ENCODE measurements at regions not wholly inside any gene's neighbourhood (a gene's known extent, or its start where the extent isn't known, plus 50 kb on each side); places are given as distances from the start of the nearest gene placed in this dataset.

- POLR2A ChIA-PET, result interaction anchor here (1.1 kb wide), 1 partner anchor 11 kb away, joined by 4 read pairs; no protein-coding TSS in a partner anchor
- Histone ChIP-seq H3K9me3 (ENCODE audit: control extremely low read depth in 1 of 5, control insufficient read depth in 4 of 5, insufficient read depth in 2 of 5, low read depth in 1 of 5, low read length in 4 of 5) (no peaks in the 10 kb centered on the region), H3K36me3 (ENCODE audit: control insufficient read depth in 4 of 4, insufficient read depth in 4 of 4, low read length in 3 of 4) (no peaks in the 10 kb centered on the region), H3K4me1 (ENCODE audit: control extremely low read depth in 1 of 4, control insufficient read depth in 4 of 4, insufficient read depth in 4 of 4, low read length in 3 of 4) (no peaks in the 10 kb centered on the region), H3K4me3 (ENCODE audit: control insufficient read depth in 1 of 7, extremely low read depth in 1 of 7, insufficient read depth in 4 of 7, low read depth in 2 of 7, low read length in 6 of 7) (no peak overlapping the region), H3K27ac (ENCODE audit: insufficient read depth in 1 of 2, low read depth in 1 of 2, low read length in 2 of 2, poor library complexity in 1 of 2, severe bottlenecking in 2 of 2) (no peak overlapping the region), H3K27me3 (replicated peaks in 2 of 5; ENCODE audit: control insufficient read depth in 4 of 5, insufficient read depth in 5 of 5, low read length in 4 of 5) (no peaks in the 10 kb centered on the region)
- CTCF ChIA-PET, result no interaction called here
- DNase-seq, result no peak
These were observed 660.4 kb upstream of the GOT2 start for GRCh38 chr16:59394526-59394925.

GRCh38 chr16:59392911-59393310 is 658.8 kb upstream of the GOT2 start:
- H3K9me3 ChIP-seq (ENCODE audit: control extremely low read depth in 1 of 5, control insufficient read depth in 4 of 5, insufficient read depth in 2 of 5, low read depth in 1 of 5, low read length in 4 of 5), result no peaks in the 10 kb centered on the region
- H3K27me3 ChIP-seq (replicated peaks in 2 of 5; ENCODE audit: control insufficient read depth in 4 of 5, insufficient read depth in 5 of 5, low read length in 4 of 5), result no peaks in the 10 kb centered on the region
- WGBS (ENCODE audit: insufficient coverage), result 93% methylated on average over 2 of the region's 2 CpGs
- ChIA-PET POLR2A (no interaction called here), CTCF (interaction anchor here (0.5 to 0.6 kb wide), 2 partner anchors 121 to 204 kb away, joined by 3 read pairs; no protein-coding TSS in a partner anchor)
- no peaks in the 10 kb centered on the region for H3K36me3 ChIP-seq (ENCODE audit: control insufficient read depth in 4 of 4, insufficient read depth in 4 of 4, low read length in 3 of 4)
- no peak overlapping the region for H3K27ac ChIP-seq (ENCODE audit: insufficient read depth in 1 of 2, low read depth in 1 of 2, low read length in 2 of 2, poor library complexity in 1 of 2, severe bottlenecking in 2 of 2)
- no peak overlapping the region for H3K4me3 ChIP-seq (ENCODE audit: control insufficient read depth in 1 of 7, extremely low read depth in 1 of 7, insufficient read depth in 4 of 7, low read depth in 2 of 7, low read length in 6 of 7)
- no peaks in the 10 kb centered on the region for H3K4me1 ChIP-seq (ENCODE audit: control extremely low read depth in 1 of 4, control insufficient read depth in 4 of 4, insufficient read depth in 4 of 4, low read length in 3 of 4)
- no peak for DNase-seq

GRCh38 chr16:59391617-59392364 is 657.7 kb upstream of the GOT2 start:
- 90% methylated on average over 2 of the region's 4 CpGs for WGBS (ENCODE audit: insufficient coverage)
- Histone ChIP-seq H3K4me1 (ENCODE audit: control extremely low read depth in 1 of 4, control insufficient read depth in 4 of 4, insufficient read depth in 4 of 4, low read length in 3 of 4) (no peaks in the 10 kb centered on the region), H3K27me3 (replicated peaks in 2 of 5; ENCODE audit: control insufficient read depth in 4 of 5, insufficient read depth in 5 of 5, low read length in 4 of 5) (no peaks in the 10 kb centered on the region), H3K4me3 (ENCODE audit: control insufficient read depth in 1 of 7, extremely low read depth in 1 of 7, insufficient read depth in 4 of 7, low read depth in 2 of 7, low read length in 6 of 7) (no peak overlapping the region), H3K36me3 (ENCODE audit: control insufficient read depth in 4 of 4, insufficient read depth in 4 of 4, low read length in 3 of 4) (no peaks in the 10 kb centered on the region), H3K27ac (ENCODE audit: insufficient read depth in 1 of 2, low read depth in 1 of 2, low read length in 2 of 2, poor library complexity in 1 of 2, severe bottlenecking in 2 of 2) (no peak overlapping the region), H3K9me3 (ENCODE audit: control extremely low read depth in 1 of 5, control insufficient read depth in 4 of 5, insufficient read depth in 2 of 5, low read depth in 1 of 5, low read length in 4 of 5) (no peaks in the 10 kb centered on the region)
- DNase-seq, result no peak
- CTCF ChIA-PET, result no interaction called here
- POLR2A ChIA-PET, result no interaction called here

- no peak for DNase-seq
- POLR2A ChIA-PET, result no interaction called here
- H3K36me3 ChIP-seq (ENCODE audit: control insufficient read depth in 4 of 4, insufficient read depth in 4 of 4, low read length in 3 of 4), result no peaks in the 10 kb centered on the region
- 100% methylated on average over 1 of the region's 3 CpGs for WGBS (ENCODE audit: insufficient coverage)
- CTCF ChIA-PET, result no interaction called here
- no peak overlapping the region for H3K4me3 ChIP-seq (ENCODE audit: control insufficient read depth in 1 of 7, extremely low read depth in 1 of 7, insufficient read depth in 4 of 7, low read depth in 2 of 7, low read length in 6 of 7)
- no peak overlapping the region for H3K27ac ChIP-seq (ENCODE audit: insufficient read depth in 1 of 2, low read depth in 1 of 2, low read length in 2 of 2, poor library complexity in 1 of 2, severe bottlenecking in 2 of 2)
- no peaks in the 10 kb centered on the region for H3K9me3 ChIP-seq (ENCODE audit: control extremely low read depth in 1 of 5, control insufficient read depth in 4 of 5, insufficient read depth in 2 of 5, low read depth in 1 of 5, low read length in 4 of 5)
- H3K4me1 ChIP-seq (ENCODE audit: control extremely low read depth in 1 of 4, control insufficient read depth in 4 of 4, insufficient read depth in 4 of 4, low read length in 3 of 4), result no peaks in the 10 kb centered on the region
- no peaks in the 10 kb centered on the region for H3K27me3 ChIP-seq (replicated peaks in 2 of 5; ENCODE audit: control insufficient read depth in 4 of 5, insufficient read depth in 5 of 5, low read length in 4 of 5)
These were observed 651.8 kb upstream of the GOT2 start for GRCh38 chr16:59385959-59386358.

GRCh38 chr16:59385491-59385890 is 651.4 kb upstream of the GOT2 start:
- WGBS (ENCODE audit: insufficient coverage), result 89% methylated on average over 3 of the region's 3 CpGs
- no peaks in the 10 kb centered on the region for H3K9me3 ChIP-seq (ENCODE audit: control extremely low read depth in 1 of 5, control insufficient read depth in 4 of 5, insufficient read depth in 2 of 5, low read depth in 1 of 5, low read length in 4 of 5)
- no peak for DNase-seq

GRCh38 chr16:59373632-59374031 is 639.5 kb upstream of the GOT2 start:
- CTCF ChIA-PET, result interaction anchor here (0.6 kb wide), 1 partner anchor 326 kb away, joined by 3 read pairs; no protein-coding TSS in a partner anchor
- H3K9me3 ChIP-seq (ENCODE audit: control extremely low read depth in 1 of 5, control insufficient read depth in 4 of 5, insufficient read depth in 2 of 5, low read depth in 1 of 5, low read length in 4 of 5), result no peaks in the 10 kb centered on the region
- no peaks in the 10 kb centered on the region for H3K4me1 ChIP-seq (ENCODE audit: control extremely low read depth in 1 of 4, control insufficient read depth in 4 of 4, insufficient read depth in 4 of 4, low read length in 3 of 4)
- H3K27me3 ChIP-seq (replicated peaks in 2 of 5; ENCODE audit: control insufficient read depth in 4 of 5, insufficient read depth in 5 of 5, low read length in 4 of 5), result no peaks in the 10 kb centered on the region
- H3K27ac ChIP-seq (ENCODE audit: insufficient read depth in 1 of 2, low read depth in 1 of 2, low read length in 2 of 2, poor library complexity in 1 of 2, severe bottlenecking in 2 of 2), result no peak overlapping the region
- H3K36me3 ChIP-seq (ENCODE audit: control insufficient read depth in 4 of 4, insufficient read depth in 4 of 4, low read length in 3 of 4), result no peaks in the 10 kb centered on the region
- DNase-seq, result no peak
- no peak overlapping the region for H3K4me3 ChIP-seq (ENCODE audit: control insufficient read depth in 1 of 7, extremely low read depth in 1 of 7, insufficient read depth in 4 of 7, low read depth in 2 of 7, low read length in 6 of 7)
- POLR2A ChIA-PET, result no interaction called here

More at GRCh38 chr16:59385491-59385890, 651.4 kb upstream of the GOT2 start:
- H3K27ac ChIP-seq (ENCODE audit: insufficient read depth in 1 of 2, low read depth in 1 of 2, low read length in 2 of 2, poor library complexity in 1 of 2, severe bottlenecking in 2 of 2), result no peak overlapping the region
- ChIA-PET POLR2A (no interaction called here), CTCF (no interaction called here)
- no peaks in the 10 kb centered on the region for H3K4me1 ChIP-seq (ENCODE audit: control extremely low read depth in 1 of 4, control insufficient read depth in 4 of 4, insufficient read depth in 4 of 4, low read length in 3 of 4)
- no peaks in the 10 kb centered on the region for H3K27me3 ChIP-seq (replicated peaks in 2 of 5; ENCODE audit: control insufficient read depth in 4 of 5, insufficient read depth in 5 of 5, low read length in 4 of 5)
- H3K4me3 ChIP-seq (ENCODE audit: control insufficient read depth in 1 of 7, extremely low read depth in 1 of 7, insufficient read depth in 4 of 7, low read depth in 2 of 7, low read length in 6 of 7), result no peak overlapping the region
- H3K36me3 ChIP-seq (ENCODE audit: control insufficient read depth in 4 of 4, insufficient read depth in 4 of 4, low read length in 3 of 4), result no peaks in the 10 kb centered on the region

GRCh38 chr16:59370717-59371116 is 636.6 kb upstream of the GOT2 start:
- WGBS (ENCODE audit: insufficient coverage), result 94% methylated on average over 2 of the region's 4 CpGs

More at GRCh38 chr16:59370717-59371116, 636.6 kb upstream of the GOT2 start:
- Histone ChIP-seq H3K36me3 (ENCODE audit: control insufficient read depth in 4 of 4, insufficient read depth in 4 of 4, low read length in 3 of 4) (no peaks in the 10 kb centered on the region), H3K9me3 (ENCODE audit: control extremely low read depth in 1 of 5, control insufficient read depth in 4 of 5, insufficient read depth in 2 of 5, low read depth in 1 of 5, low read length in 4 of 5) (no peaks in the 10 kb centered on the region), H3K4me3 (ENCODE audit: control insufficient read depth in 1 of 7, extremely low read depth in 1 of 7, insufficient read depth in 4 of 7, low read depth in 2 of 7, low read length in 6 of 7) (no peak overlapping the region), H3K4me1 (ENCODE audit: control extremely low read depth in 1 of 4, control insufficient read depth in 4 of 4, insufficient read depth in 4 of 4, low read length in 3 of 4) (no peaks in the 10 kb centered on the region), H3K27ac (ENCODE audit: insufficient read depth in 1 of 2, low read depth in 1 of 2, low read length in 2 of 2, poor library complexity in 1 of 2, severe bottlenecking in 2 of 2) (no peak overlapping the region), H3K27me3 (replicated peaks in 2 of 5; ENCODE audit: control insufficient read depth in 4 of 5, insufficient read depth in 5 of 5, low read length in 4 of 5) (no peaks in the 10 kb centered on the region)
- ChIA-PET CTCF (no interaction called here), POLR2A (no interaction called here)
- no peak for DNase-seq

Measured in common myeloid progenitor, CD34-positive (primary cell).